Skeletal muscle satellite cell (primary cell): ENCODE measurements at regions not wholly inside any gene's neighbourhood (a gene's known extent, or its start where the extent isn't known, plus 50 kb on each side); places are given as distances from the start of the nearest gene placed in this dataset.
A peak's percentile ranks its signal among the peaks of the same experiment; 100 is the strongest.

Source experiments
- H3K27me3 ChIP-seq: 2 replicates; pipeline ENCODE4 v1.7.0; 2013; ENCODE audit warnings: low read length; ENCODE audit not compliant: control insufficient read depth, insufficient read depth
- H3K36me3 ChIP-seq: 2 replicates; pipeline ENCODE4 v1.7.0; 2013; ENCODE audit warnings: mild to moderate bottlenecking, control low read depth, low read length; ENCODE audit not compliant: insufficient read depth
- H3K4me1 ChIP-seq: 2 replicates; pipeline ENCODE4 v1.7.0; 2013; ENCODE audit warnings: low read length; ENCODE audit not compliant: control insufficient read depth, insufficient read depth
- H3K4me2 ChIP-seq: 2 replicates; pipeline ENCODE4 v1.7.0; 2013; ENCODE audit warnings: mild to moderate bottlenecking, low read length
- H3K4me3 ChIP-seq: 2 replicates; pipeline ENCODE4 v1.7.0; 2013; ENCODE audit warnings: low read length
- H3K9ac ChIP-seq: 2 replicates; pipeline ENCODE4 v1.7.0; 2013; ENCODE audit warnings: mild to moderate bottlenecking, low read depth, low read length, moderate library complexity
- H3K9me3 ChIP-seq: replicated peaks from 2 replicates; pipeline ENCODE4 v1.7.0; 2013; ENCODE audit warnings: mild to moderate bottlenecking, control low read depth, low read length

DNA sequence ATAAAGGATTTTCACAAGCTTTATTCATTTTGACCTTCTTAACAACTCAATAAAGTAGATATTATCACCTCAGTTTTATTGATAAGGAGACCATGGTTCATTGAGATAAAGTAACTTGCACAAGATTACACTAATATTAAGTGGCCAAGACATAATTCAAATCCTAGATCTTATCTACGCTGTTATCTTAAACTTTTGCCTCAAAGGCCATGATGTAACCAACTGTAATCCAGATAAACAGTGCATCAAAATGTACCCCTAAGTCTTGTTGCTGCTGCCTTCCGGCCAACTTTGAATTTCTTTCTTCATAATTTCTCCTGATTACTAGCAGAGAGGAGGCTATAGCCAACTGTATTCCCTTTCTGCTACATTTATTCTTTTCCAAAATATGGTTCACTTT is 1094.8 kb upstream of the PIK3C3 start:
- no peak overlapping the region for H3K9ac ChIP-seq
- no peaks in the 10 kb centered on the region for H3K36me3 ChIP-seq
- no peak overlapping the region for H3K4me3 ChIP-seq
- no peak overlapping the region for H3K4me2 ChIP-seq
- no peaks in the 10 kb centered on the region for H3K4me1 ChIP-seq
- H3K9me3 ChIP-seq = no peaks in the 10 kb centered on the region
- no peaks in the 10 kb centered on the region for H3K27me3 ChIP-seq

DNA sequence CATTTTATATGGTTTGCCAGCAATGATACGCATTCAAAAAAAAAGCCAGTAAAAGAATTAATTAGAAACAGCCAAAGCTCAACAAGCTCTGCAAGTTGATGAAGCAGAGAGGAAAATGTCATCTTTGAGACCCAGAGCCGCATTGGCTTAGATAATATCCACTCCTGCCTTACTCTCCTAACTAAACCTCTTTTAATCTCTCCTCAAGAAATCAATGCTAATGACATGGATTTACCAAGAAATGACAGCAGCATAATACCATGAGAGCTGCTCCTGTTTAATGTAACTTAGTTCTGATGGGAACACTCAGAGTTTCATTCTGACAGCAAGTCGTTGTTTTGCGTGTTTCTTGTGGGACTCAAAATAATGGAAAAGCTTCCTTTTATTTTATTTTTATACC is 1099.4 kb upstream of the PIK3C3 start:
- H3K9ac ChIP-seq = no peak overlapping the region
- no peaks in the 10 kb centered on the region for H3K36me3 ChIP-seq
- H3K4me2 ChIP-seq = no peak overlapping the region
- no peaks in the 10 kb centered on the region for H3K9me3 ChIP-seq
- no peak overlapping the region for H3K4me3 ChIP-seq
- H3K4me1 ChIP-seq = peaks cover 4% of the 10 kb centered on the region
- H3K27me3 ChIP-seq = no peaks in the 10 kb centered on the region

DNA sequence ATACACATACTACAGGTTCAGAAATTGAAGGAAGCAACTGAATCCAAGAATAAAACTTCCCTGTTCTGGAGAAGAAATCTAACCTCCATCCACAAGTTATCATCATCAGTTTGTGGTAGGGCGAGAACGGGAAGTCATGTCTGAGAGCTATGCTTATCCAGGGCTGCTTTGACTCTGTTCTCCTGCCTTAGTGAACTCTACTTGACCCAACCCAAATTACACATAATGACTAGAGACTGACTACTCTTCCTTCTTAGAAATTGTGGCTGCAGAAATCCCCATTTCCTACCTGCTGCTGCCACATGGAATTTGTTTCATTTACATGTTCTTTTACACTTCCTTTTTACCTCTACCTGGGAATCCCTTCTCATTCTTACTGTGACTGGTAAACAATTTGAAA is 1102.6 kb upstream of the PIK3C3 start:
- H3K4me1 ChIP-seq = peaks cover 4% of the 10 kb centered on the region
- no peak overlapping the region for H3K9ac ChIP-seq
- H3K9me3 ChIP-seq = no peaks in the 10 kb centered on the region
- H3K4me3 ChIP-seq = no peak overlapping the region
- H3K27me3 ChIP-seq = no peaks in the 10 kb centered on the region
- H3K36me3 ChIP-seq = no peaks in the 10 kb centered on the region
- no peak overlapping the region for H3K4me2 ChIP-seq

DNA sequence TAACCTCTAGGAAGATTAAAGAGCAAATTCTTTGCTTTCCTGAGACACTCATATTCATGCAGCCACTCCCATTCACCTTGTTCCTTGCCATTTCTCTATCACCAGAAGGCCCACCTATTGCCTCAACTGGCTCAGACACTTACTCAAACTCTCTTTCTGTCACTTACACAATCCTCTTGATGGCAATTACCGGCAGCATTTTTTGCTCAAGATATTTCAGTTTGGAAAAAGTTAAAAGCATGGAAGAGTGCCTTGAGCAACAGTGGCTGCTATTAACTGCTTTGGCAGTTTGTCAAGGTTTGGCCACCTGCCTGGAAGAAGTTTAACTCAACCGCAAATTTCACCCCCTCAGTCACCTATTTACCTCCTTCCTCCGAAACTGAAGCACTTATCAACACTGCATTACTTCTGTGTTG is 1104.0 kb upstream of the PIK3C3 start:
- no peak overlapping the region for H3K4me3 ChIP-seq
- no peak overlapping the region for H3K4me2 ChIP-seq
- peaks cover 4% of the 10 kb centered on the region for H3K4me1 ChIP-seq
- no peaks in the 10 kb centered on the region for H3K36me3 ChIP-seq
- no peak overlapping the region for H3K9ac ChIP-seq
- H3K9me3 ChIP-seq = no peaks in the 10 kb centered on the region
- H3K27me3 ChIP-seq = no peaks in the 10 kb centered on the region

DNA sequence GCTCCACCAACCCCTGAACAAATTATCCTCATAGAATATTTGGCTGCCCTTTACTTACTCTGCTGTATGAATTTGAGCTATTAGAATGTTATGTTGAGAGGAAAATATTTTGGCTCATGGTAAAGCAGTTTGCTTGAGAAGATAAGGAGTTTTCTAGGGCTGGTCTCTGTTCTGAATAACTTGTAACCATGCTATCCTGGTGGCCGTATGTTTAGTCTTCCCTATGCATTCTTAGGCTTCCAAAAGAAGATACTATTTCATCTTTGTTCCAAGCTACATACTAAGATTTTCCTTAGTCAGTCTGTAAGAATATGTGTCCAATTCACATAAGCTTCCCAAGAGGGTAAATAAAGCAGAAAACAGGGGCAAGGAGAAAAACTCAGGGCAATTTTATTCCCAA is 1105.1 kb upstream of the PIK3C3 start:
- Histone ChIP-seq H3K9me3 (no peaks in the 10 kb centered on the region), H3K4me3 (no peak overlapping the region), H3K36me3 (no peaks in the 10 kb centered on the region), H3K4me2 (no peak overlapping the region), H3K4me1 (peaks cover 4% of the 10 kb centered on the region), H3K27me3 (no peaks in the 10 kb centered on the region), H3K9ac (no peak overlapping the region)

DNA sequence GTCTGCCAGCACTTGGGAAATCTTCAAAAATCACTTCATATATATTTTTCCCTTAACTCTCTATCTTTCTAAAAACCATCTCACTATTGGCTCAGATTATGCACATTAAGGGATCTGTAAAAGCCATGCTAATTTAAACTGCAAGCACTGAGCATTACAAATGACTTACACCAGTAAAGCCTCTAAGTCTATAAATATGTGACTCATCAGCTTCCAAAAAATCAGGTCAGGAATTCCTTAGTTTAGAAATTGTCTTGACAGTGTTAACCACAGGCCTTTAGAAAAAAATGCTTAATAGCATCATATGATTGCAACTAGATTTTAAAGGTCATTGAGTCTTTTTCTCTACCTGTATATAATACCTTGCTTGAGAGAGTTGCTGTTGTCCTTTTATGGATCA is 1113.6 kb upstream of the PIK3C3 start:
- H3K36me3 ChIP-seq = no peaks in the 10 kb centered on the region
- H3K27me3 ChIP-seq = no peaks in the 10 kb centered on the region
- H3K4me1 ChIP-seq = no peaks in the 10 kb centered on the region
- H3K9me3 ChIP-seq = no peaks in the 10 kb centered on the region
- no peak overlapping the region for H3K4me3 ChIP-seq
- H3K4me2 ChIP-seq = no peak overlapping the region
- H3K9ac ChIP-seq = no peak overlapping the region

DNA sequence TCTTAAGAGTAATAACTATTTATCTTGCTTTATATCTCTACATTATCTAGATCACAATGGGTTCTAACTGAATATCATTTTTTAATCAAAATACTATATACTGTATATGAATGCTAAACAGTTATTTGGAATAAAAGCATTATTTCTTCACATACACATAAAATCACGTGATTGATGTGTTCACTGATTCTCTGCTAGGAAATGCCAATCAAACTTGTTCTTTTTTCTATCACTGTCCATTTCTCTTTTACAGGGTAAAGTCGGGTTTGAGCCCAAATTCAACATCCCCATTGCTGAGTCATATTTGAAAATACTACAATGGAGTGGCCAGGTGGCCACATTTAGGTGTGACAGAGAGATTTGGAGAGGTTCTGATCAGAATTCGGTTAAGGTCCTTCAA is 1114.0 kb upstream of the PIK3C3 start:
- Histone ChIP-seq H3K27me3 (no peaks in the 10 kb centered on the region), H3K9ac (no peak overlapping the region), H3K4me1 (no peaks in the 10 kb centered on the region), H3K36me3 (no peaks in the 10 kb centered on the region), H3K4me3 (no peak overlapping the region), H3K4me2 (no peak overlapping the region), H3K9me3 (no peaks in the 10 kb centered on the region)

DNA sequence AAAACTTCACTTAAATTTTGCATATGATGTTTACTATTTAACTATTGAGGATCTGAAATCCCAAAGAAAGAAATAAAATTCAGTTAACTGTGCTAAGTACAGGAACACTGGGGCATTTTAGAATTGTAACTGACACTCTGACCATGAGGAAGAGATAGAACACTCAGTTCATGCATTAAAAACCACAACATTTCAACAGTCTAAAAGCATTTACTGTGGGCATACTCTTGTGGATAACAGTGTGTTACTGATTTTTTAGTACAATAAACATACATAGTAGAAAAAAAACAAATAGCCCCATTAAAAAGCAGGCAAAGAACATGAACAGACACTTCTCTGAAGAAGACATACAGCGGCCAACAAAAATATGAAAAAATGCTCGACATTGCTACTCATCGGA is 1122.7 kb upstream of the PIK3C3 start:
- H3K4me1 ChIP-seq = no peaks in the 10 kb centered on the region
- H3K36me3 ChIP-seq = no peaks in the 10 kb centered on the region
- peak overlapping the region; percentile 35 for H3K4me2 ChIP-seq

DNA sequence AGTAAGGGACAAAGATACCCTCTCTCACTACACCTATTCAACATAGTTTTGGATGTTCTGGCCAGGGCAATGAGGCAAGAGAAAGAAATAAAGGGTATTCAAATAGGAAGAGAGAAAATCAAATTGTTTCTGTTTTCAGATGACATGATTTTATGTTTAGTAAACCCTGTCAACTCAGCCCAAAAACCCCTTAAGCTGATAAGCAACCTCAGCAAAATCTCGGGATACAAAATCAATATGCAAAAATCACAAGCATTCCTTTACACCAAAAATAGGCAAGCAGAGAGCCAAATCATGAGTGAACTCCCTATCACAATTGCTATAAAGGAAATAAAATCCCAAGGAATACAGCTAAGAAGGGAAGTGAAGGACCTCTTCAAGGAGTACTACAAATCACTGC is 1130.7 kb upstream of the PIK3C3 start:
- Histone ChIP-seq H3K4me1 (no peaks in the 10 kb centered on the region), H3K9me3 (no peaks in the 10 kb centered on the region), H3K36me3 (no peaks in the 10 kb centered on the region), H3K9ac (no peak overlapping the region), H3K27me3 (no peaks in the 10 kb centered on the region), H3K4me3 (no peak overlapping the region), H3K4me2 (no peak overlapping the region)

More for the DNA sequence above, 1122.7 kb upstream of the PIK3C3 start:
- H3K9me3 ChIP-seq = no peaks in the 10 kb centered on the region
- H3K27me3 ChIP-seq = no peaks in the 10 kb centered on the region
- H3K4me3 ChIP-seq = no peak overlapping the region
- H3K9ac ChIP-seq = no peak overlapping the region

DNA sequence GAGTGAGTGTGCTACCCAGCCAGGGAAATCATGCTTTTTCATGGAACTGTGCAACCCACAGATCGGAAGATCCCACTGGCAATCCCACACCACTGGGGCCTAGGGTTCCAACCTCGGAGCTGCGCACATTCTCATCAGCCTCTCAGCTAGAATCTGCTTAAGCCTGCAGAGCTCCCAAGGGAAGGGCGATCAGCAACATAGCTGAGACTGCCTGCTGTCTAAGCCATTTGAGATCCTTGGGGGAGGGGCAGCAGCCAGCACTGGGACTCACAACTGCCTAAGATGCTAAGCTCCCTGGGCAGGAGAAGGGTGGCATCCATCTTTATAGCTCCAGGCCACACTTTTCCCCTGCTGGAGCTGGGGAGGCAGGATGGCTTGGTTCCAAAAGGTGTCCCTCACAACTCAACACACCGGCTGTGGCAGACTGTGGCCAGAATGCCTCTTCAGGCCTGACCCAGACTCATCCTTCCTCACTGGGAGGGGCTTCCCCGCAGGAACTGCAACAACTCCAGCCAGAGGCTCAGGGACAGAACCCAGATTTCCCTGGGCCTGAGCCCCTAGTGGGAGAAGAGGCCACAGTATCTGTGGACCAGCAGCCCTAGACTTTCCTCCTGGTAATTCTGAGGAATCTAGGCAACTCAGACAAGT is 1133.3 kb upstream of the PIK3C3 start:
- Histone ChIP-seq H3K4me1 (no peaks in the 10 kb centered on the region), H3K9me3 (no peaks in the 10 kb centered on the region), H3K9ac (no peak overlapping the region), H3K27me3 (no peaks in the 10 kb centered on the region), H3K4me3 (no peak overlapping the region), H3K4me2 (no peak overlapping the region), H3K36me3 (no peaks in the 10 kb centered on the region)

DNA sequence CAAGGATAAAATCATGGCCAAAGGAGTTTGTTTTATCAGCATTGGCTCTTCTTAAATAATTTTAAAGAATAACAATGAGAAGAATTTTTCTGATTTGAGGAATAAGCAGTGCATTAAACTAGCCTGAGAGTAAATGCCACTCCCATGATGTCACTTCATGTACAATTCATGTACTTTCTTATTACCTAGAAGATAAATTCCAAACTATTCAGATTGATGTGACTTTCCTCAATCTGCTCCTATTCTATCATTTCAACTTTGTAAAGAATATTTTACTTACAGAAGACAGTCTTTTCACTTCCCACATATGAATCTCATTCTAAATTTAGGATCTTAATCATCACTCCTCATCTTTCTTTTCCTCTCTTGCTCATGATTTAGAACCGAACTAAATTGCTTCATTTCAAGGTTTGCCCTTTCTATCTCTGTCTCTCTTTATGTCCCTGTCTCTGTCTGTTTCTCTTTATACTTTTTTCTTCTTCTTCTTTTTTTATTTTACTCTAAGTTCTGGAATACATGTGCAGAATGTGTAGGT is 1142.0 kb upstream of the PIK3C3 start:
- Histone ChIP-seq H3K36me3 (no peaks in the 10 kb centered on the region), H3K9ac (no peak overlapping the region), H3K9me3 (no peaks in the 10 kb centered on the region), H3K27me3 (no peaks in the 10 kb centered on the region), H3K4me3 (no peak overlapping the region), H3K4me1 (peaks cover 9% of the 10 kb centered on the region), H3K4me2 (no peak overlapping the region)

DNA sequence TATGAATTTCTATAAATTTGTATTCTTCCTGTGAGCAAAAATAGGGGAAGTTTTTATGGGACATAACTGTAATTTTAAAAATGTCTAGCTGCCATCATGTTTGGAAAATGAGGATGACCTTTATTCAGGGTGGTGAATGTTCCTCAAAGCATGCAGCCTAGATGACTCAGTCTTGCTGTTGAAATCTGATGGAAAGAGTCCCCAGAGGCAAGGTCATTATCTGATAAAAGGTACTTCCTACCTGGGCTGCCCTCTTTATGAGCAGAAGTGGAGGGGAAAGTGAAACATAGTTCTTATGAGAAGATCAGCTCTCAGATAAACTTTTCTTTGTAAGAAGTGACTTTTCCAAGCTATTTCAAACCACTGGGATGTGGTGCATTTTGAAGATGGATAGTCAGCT is 1144.7 kb upstream of the PIK3C3 start:
- H3K4me2 ChIP-seq = no peak overlapping the region
- no peak overlapping the region for H3K4me3 ChIP-seq
- H3K9ac ChIP-seq = no peak overlapping the region
- no peaks in the 10 kb centered on the region for H3K9me3 ChIP-seq
- no peaks in the 10 kb centered on the region for H3K36me3 ChIP-seq
- H3K4me1 ChIP-seq = peaks cover 9% of the 10 kb centered on the region
- no peaks in the 10 kb centered on the region for H3K27me3 ChIP-seq
